Skeletal muscle satellite cell (primary cell): ENCODE measurements at regions not wholly inside any gene's neighbourhood (a gene's known extent, or its start where the extent isn't known, plus 50 kb on each side); places are given as distances from the start of the nearest gene placed in this dataset.

ENCODE experiments used
- H3K27me3 ChIP-seq: 2 replicates; pipeline ENCODE4 v1.7.0; 2013; ENCODE audit warnings: low read length; ENCODE audit not compliant: control insufficient read depth, insufficient read depth
- H3K36me3 ChIP-seq: 2 replicates; pipeline ENCODE4 v1.7.0; 2013; ENCODE audit warnings: mild to moderate bottlenecking, control low read depth, low read length; ENCODE audit not compliant: insufficient read depth
- H3K4me1 ChIP-seq: 2 replicates; pipeline ENCODE4 v1.7.0; 2013; ENCODE audit warnings: low read length; ENCODE audit not compliant: control insufficient read depth, insufficient read depth
- H3K4me2 ChIP-seq: 2 replicates; pipeline ENCODE4 v1.7.0; 2013; ENCODE audit warnings: mild to moderate bottlenecking, low read length
- H3K4me3 ChIP-seq: 2 replicates; pipeline ENCODE4 v1.7.0; 2013; ENCODE audit warnings: low read length
- H3K9ac ChIP-seq: 2 replicates; pipeline ENCODE4 v1.7.0; 2013; ENCODE audit warnings: mild to moderate bottlenecking, low read depth, low read length, moderate library complexity
- H3K9me3 ChIP-seq: replicated peaks from 2 replicates; pipeline ENCODE4 v1.7.0; 2013; ENCODE audit warnings: mild to moderate bottlenecking, control low read depth, low read length

- Histone ChIP-seq H3K9me3 (no peaks in the 10 kb centered on the region), H3K4me3 (no peak overlapping the region), H3K27me3 (no peaks in the 10 kb centered on the region), H3K36me3 (no peaks in the 10 kb centered on the region), H3K4me2 (no peak overlapping the region), H3K4me1 (peaks cover 3% of the 10 kb centered on the region), H3K9ac (no peak overlapping the region)
Observed at GRCh38 chr7:25399000-25399750, 170.9 kb upstream of the NPVF start.

- H3K4me1 ChIP-seq, result peaks cover 3% of the 10 kb centered on the region
- no peaks in the 10 kb centered on the region for H3K9me3 ChIP-seq
- no peak overlapping the region for H3K4me2 ChIP-seq
- no peaks in the 10 kb centered on the region for H3K27me3 ChIP-seq
- H3K36me3 ChIP-seq, result no peaks in the 10 kb centered on the region
- no peak overlapping the region for H3K4me3 ChIP-seq
- H3K9ac ChIP-seq, result no peak overlapping the region
Observed at GRCh38 chr7:25402532-25402931, 174.2 kb upstream of the NPVF start.

- H3K9me3 ChIP-seq, result no peaks in the 10 kb centered on the region
- H3K36me3 ChIP-seq, result no peaks in the 10 kb centered on the region
- no peak overlapping the region for H3K9ac ChIP-seq
- H3K4me3 ChIP-seq, result no peak overlapping the region
- H3K4me1 ChIP-seq, result peaks cover 3% of the 10 kb centered on the region
- H3K27me3 ChIP-seq, result peaks cover 4% of the 10 kb centered on the region
- no peak overlapping the region for H3K4me2 ChIP-seq
Observed at GRCh38 chr7:25405736-25406135, 177.4 kb upstream of the NPVF start.

GRCh38 chr7:25407053-25407452, 178.8 kb upstream of the NPVF start:
- H3K9ac ChIP-seq, result no peak overlapping the region
- H3K4me2 ChIP-seq, result no peak overlapping the region
- no peaks in the 10 kb centered on the region for H3K36me3 ChIP-seq
- H3K4me1 ChIP-seq, result peaks cover 3% of the 10 kb centered on the region
- peaks cover 4% of the 10 kb centered on the region for H3K27me3 ChIP-seq
- no peaks in the 10 kb centered on the region for H3K9me3 ChIP-seq
- H3K4me3 ChIP-seq, result no peak overlapping the region

GRCh38 chr7:25408012-25408687, 179.9 kb upstream of the NPVF start:
- Histone ChIP-seq H3K27me3 (peaks cover 4% of the 10 kb centered on the region), H3K4me2 (no peak overlapping the region), H3K4me3 (no peak overlapping the region), H3K4me1 (no peaks in the 10 kb centered on the region), H3K9ac (no peak overlapping the region), H3K9me3 (no peaks in the 10 kb centered on the region), H3K36me3 (no peaks in the 10 kb centered on the region)

GRCh38 chr7:25408876-25409275, 180.6 kb upstream of the NPVF start:
- Histone ChIP-seq H3K36me3 (no peaks in the 10 kb centered on the region), H3K4me3 (no peak overlapping the region), H3K4me2 (no peak overlapping the region), H3K4me1 (no peaks in the 10 kb centered on the region), H3K9me3 (no peaks in the 10 kb centered on the region), H3K27me3 (peaks cover 7% of the 10 kb centered on the region), H3K9ac (no peak overlapping the region)

GRCh38 chr7:25409897-25410636, 181.8 kb upstream of the NPVF start:
- Histone ChIP-seq H3K4me1 (no peaks in the 10 kb centered on the region), H3K27me3 (peaks cover 7% of the 10 kb centered on the region), H3K4me3 (no peak overlapping the region), H3K9ac (no peak overlapping the region), H3K9me3 (no peaks in the 10 kb centered on the region), H3K36me3 (no peaks in the 10 kb centered on the region), H3K4me2 (no peak overlapping the region)

GRCh38 chr7:25420771-25421170, 192.5 kb upstream of the NPVF start:
- no peaks in the 10 kb centered on the region for H3K36me3 ChIP-seq
- no peak overlapping the region for H3K4me2 ChIP-seq

GRCh38 chr7:25424113-25424512, 195.8 kb upstream of the NPVF start:
- no peak overlapping the region for H3K9ac ChIP-seq
- no peak overlapping the region for H3K4me3 ChIP-seq
- H3K4me2 ChIP-seq, result no peak overlapping the region
- H3K36me3 ChIP-seq, result no peaks in the 10 kb centered on the region
- no peaks in the 10 kb centered on the region for H3K9me3 ChIP-seq
- peaks cover 3% of the 10 kb centered on the region for H3K27me3 ChIP-seq
- H3K4me1 ChIP-seq, result no peaks in the 10 kb centered on the region

More at GRCh38 chr7:25420771-25421170, 192.5 kb upstream of the NPVF start:
- H3K9me3 ChIP-seq, result no peaks in the 10 kb centered on the region
- H3K4me1 ChIP-seq, result no peaks in the 10 kb centered on the region
- no peak overlapping the region for H3K4me3 ChIP-seq
- peaks cover 3% of the 10 kb centered on the region for H3K27me3 ChIP-seq
- no peak overlapping the region for H3K9ac ChIP-seq

- Histone ChIP-seq H3K4me1 (no peaks in the 10 kb centered on the region), H3K4me3 (no peak overlapping the region), H3K9me3 (no peaks in the 10 kb centered on the region), H3K9ac (no peak overlapping the region), H3K4me2 (no peak overlapping the region), H3K27me3 (peaks cover 3% of the 10 kb centered on the region), H3K36me3 (no peaks in the 10 kb centered on the region)
Observed at GRCh38 chr7:25424855-25425254, 196.6 kb upstream of the NPVF start.

GRCh38 chr7:25427721-25428120, 199.4 kb upstream of the NPVF start:
- no peaks in the 10 kb centered on the region for H3K9me3 ChIP-seq
- H3K4me2 ChIP-seq, result no peak overlapping the region
- no peak overlapping the region for H3K4me3 ChIP-seq
- H3K4me1 ChIP-seq, result no peaks in the 10 kb centered on the region
- no peaks in the 10 kb centered on the region for H3K36me3 ChIP-seq
- no peaks in the 10 kb centered on the region for H3K27me3 ChIP-seq
- H3K9ac ChIP-seq, result no peak overlapping the region
